Glomerular visceral epithelial cell (primary cell): ENCODE measurements at regions not wholly inside any gene's neighbourhood (a gene's known extent, or its start where the extent isn't known, plus 50 kb on each side); places are given as distances from the start of the nearest gene placed in this dataset.
A peak's percentile ranks its signal among the peaks of the same experiment; 100 is the strongest.

Source experiments
- DNase-seq: peaks from one replicate; pipeline ENCODE4 v3.0.0-alpha.2; 2016; ENCODE audit errors: extremely low spot score

GRCh38 chr4:32025851-32026459 lies 1305.8 kb downstream of the PCDH7 start:
- peak; percentile 86 for DNase-seq

GRCh38 chr4:32030406-32030805 lies 1310.2 kb downstream of the PCDH7 start:
- no peak for DNase-seq

DNA sequence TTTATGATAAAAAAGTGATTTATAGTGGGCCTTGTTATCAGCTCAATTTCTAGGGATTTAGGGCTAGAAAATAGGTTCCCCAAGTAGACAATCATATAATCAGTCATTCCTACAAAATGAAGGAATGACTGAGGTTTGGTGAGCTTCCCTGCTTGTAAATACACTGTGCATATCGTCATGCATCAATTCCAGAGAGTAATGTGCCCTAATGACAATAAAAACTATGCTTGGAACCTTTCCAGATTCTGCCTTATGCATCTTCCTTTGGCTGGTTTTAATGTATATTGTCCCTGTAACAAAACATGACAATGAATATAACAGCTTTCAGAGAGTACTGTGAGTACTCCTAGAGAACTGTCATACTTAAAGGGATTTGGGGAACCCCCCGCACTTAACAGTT lies 1310.9 kb downstream of the PCDH7 start:
- no peak for DNase-seq

DNA sequence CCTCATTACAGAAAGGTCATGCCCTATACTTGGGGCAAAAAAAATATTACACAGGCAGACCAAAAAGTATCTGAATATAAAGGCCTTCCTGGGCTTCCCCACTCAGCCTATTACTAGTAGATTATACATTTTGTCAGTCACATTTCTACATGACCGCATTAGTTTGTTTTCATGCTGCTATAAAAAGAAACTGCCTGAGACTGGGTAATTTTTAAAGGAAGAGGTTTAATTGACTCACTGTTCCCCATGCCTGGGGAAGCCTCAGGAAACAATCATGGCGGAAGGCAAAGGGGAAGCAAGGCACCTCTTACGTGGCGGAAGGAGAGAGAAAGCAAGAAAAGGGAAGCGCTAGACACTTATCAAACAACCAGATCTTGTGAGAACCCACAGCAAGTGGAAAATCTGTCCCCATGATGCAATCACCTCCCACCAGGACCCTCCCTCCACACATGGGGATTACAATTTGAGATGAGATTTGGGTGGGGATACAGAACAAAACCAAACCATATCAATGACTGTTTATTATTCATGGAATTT lies 1312.0 kb downstream of the PCDH7 start:
- no peak for DNase-seq

DNA sequence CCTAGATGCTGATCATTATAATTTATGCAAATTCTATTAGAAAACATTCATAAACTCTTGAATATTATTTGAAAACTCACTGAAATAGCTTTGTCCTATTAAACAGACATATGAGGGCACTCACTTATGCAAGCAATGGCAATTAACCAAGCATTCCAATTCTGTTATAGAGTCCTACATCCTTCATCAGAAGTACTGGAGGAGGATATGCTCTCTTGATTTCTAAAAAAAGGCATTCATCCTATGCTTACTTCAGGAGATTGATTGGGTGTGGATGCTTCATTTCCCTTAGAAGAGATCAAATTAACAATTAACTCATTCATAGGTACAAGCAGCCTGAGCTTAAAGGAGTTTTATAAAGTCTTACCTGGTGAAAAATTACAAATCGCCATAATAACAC lies 1317.2 kb downstream of the PCDH7 start:
- no peak for DNase-seq

DNA sequence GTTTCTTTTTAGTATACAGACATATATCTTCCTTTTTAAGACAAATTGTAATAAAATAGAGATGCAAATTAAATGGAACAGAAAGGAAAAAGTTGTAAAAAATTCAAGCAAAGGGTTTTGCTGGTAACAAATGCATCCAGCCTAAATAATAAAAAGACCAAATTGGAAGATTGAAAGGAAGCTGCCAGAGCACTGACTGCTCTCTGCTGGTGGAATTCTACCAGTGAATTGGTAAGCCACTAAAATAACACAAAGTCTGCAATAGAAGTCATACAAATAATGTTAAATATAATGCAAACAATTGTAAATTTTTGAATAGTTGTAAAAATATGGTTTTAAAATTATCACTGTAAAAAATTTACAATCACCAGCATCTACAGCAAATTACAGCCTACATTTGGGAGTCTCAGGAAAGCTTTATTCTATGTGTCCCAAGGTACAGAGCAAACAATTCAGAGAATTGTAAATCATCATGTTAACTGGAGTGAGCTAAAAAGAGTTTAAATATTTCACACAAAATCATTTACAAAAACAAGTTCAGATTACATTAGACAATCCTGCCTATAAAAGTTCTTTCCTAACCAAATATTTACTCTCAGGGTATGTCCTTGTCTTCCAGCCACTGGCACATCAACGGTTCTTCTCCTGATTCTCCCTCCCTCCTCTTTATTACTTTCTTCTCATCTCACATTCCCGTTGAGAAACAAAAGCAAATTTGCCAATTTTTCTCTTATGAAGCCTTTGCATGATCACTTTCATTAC lies 1322.5 kb downstream of the PCDH7 start:
- DNase-seq: no peak

DNA sequence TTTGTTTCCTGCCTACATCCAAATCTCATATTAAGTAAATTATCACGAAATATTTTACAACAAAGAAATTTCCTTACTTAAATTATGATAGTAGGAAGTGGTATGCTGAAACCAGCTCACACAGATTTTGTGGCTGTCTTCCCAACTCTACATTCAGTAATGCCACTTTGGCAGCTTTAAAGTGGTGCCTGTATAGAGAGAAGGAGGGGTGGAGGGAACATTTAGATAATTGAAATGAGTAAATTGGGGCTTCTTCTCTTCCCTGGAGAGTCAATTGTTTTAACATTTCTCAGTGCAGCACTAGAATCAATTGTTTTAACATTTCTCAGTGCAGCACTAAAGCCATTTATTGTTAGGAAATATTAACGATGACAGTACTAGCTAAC lies 1323.1 kb downstream of the PCDH7 start:
- DNase-seq: no peak

DNA sequence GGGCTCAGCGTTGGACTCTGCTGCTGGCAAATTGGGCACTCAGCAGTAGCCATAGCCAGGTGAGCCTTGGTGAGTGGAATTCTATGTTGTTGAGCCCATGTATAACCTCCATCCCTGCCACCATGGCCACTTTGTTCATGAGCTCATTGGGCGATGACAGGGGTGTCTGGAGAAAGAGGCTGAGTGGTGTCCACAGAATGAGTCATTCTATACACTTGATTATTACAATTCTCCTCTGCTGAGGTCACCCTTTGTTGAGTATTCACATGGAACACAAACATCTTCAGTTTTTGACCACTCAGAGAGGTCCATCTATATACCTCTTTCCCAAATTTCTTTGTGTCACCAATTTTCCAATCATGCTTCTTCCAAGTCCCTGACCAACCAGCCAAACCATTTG lies 1341.7 kb downstream of the PCDH7 start:
- peak; percentile 16 for DNase-seq

DNA sequence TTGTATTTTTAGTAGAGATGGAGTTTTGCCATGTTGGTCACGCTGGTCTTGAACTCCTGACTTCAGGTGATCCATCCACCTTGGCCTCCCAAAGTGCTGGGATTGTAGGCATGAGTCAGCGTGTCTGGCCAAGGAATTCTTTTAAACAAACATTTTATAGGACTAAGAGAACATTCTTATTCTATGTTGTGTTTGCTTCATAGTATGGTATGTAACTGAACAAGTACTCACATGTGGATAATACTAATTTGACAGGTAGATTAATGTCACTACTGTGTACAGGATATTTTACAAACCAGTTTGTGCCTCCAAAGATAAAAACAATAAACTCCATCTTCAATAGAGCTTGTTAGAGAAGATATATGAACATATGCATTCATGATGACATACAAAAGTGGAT lies 1353.4 kb downstream of the PCDH7 start:
- DNase-seq: no peak

DNA sequence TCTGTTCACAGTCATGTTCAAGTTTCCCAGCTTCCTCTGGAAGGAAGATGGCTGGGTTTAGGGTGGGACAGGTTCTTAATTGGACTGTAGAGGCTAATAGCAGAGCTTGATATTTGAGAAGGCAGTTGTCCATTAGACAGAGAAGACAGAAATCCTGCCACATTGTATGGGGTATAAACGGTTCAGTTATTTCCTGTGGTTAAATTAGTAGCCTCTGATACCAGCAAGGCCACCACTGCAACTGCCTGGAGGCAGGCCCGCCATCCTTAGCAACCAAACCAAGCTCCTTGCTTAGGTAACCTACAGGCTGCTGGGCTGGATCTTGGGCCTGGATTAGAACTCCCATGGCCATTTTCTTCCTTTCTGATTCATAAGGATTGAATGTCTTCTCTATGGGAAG lies 1367.0 kb downstream of the PCDH7 start:
- no peak for DNase-seq

DNA sequence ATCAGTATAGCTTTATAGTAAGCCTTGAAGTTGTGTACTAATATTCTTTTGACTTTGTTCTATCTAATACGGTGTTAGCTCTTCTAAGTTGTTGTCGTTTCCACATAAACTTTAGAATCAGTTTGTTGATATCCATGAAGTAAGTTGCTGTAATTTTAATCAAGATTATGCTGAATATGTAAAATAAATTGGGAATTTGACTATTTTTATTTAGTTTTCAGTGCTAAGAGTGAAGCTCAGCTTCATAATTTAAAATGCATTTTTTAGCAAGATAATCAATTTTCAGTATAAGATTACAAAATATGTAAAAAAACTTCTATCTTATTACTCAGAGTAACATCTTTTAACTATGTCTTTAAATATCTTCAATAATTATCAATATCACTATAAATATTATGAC lies 1374.8 kb downstream of the PCDH7 start:
- DNase-seq: no peak

DNA sequence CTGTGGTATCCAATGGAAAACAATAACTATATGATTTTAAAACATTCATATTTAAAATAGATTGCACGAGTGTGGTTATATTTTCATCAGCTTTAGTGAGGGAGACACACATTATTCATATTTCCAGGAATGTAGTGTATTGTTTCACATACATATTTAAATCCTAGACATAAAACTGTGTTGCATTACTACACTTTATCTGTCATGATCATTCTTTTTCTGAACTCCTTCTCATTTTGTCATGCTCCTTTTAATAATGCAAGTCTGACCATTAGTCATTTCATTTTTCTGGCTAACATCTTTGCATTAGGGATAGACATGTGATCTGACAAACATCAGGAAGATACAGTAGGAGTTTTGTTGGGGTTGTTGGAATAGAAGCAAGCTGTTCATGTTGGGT lies 1382.7 kb downstream of the PCDH7 start:
- no peak for DNase-seq

DNA sequence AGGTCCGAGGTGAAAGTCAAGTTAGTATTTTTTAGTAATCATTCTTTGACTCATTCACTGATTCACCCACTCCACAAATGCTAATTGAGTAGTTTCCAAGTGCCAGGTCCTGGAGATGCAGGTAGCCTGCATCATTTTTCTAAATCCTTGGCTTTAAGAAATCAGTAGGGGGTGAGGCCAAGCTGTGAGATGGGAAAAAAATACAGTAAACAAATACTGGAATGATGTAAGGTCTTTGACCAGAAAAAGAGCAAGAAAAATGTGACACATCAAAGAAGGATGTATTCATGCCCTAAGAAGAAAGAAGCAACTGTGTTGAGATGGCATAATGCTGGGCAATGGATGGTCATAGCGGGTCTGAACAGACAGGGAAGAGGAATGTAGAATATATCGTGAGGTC lies 1386.6 kb downstream of the PCDH7 start:
- no peak for DNase-seq

DNA sequence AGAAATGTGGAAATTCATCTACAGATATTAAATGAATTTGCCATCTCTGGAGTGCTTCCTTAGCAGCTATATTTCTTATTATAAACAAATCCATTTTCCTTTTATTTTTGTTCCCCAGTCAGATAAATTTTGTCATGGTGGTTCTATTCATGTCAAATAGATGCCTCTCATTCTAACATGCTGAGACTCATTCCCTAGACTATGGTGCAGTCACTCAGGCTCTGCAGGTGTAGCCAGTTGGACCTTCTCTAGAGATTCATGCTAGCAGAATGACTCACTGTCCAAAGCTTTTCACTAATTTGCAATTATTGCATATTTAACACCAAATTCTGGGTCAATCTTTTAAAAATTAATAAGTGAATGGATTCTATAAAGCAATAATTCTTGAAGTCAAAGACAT lies 1392.7 kb downstream of the PCDH7 start:
- no peak for DNase-seq

GRCh38 chr4:32117693-32118092 lies 1397.5 kb downstream of the PCDH7 start:
- DNase-seq: no peak

DNA sequence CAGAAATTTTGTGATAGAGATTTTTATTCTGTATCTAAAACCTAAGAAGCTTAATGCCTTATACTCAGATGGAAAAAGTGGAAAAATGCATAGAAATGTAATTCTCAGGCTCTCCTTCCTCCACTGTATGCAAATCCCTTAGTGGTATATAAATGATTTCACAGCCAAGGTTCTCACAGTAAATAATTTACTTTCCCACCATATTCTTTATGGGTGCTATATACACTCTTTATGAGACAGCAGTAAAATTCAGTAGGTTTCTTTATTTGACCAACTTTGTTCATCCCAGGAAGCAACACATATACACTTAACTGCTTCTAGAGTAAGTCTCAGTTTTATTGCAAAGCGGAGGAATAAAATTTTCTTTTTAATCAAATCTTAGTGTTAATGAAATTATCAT lies 1399.7 kb downstream of the PCDH7 start:
- no peak for DNase-seq

DNA sequence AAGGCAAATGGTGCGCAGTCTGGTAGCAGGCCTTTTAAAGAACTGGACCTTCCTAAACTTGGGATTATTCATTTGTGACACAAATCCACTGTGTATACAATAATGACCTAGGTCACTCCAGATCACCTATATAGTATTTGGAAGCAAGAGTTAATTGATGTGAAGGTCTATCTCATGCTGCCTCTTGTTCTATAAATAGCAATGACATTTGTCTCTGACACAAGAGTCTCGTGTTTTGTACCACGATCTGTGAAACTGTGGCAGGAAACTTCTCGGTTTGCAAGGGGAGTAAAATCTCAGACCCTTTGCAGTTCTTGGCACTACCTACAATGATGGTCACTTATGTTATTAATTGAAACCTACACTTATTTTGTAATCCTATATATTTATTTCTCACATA lies 1408.4 kb downstream of the PCDH7 start:
- no peak for DNase-seq

DNA sequence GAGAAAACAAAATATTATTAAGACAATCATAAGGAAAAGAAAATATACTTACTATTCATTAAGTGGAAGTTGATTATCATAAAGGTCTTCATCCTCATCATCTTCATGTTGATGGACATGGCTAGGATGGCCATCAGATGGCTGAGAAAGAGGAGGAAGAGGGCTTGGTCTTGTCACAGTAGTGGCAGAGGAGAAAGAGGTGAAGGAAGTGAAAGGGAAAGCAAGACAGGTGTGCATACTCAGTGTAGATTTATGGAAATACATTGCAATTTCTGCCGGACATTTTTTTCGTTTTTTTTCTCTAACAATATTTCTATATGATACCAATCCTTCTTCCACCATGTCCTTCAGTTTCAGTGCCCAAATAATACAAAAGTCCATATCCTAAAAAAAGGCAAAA lies 1409.8 kb downstream of the PCDH7 start:
- DNase-seq: no peak

DNA sequence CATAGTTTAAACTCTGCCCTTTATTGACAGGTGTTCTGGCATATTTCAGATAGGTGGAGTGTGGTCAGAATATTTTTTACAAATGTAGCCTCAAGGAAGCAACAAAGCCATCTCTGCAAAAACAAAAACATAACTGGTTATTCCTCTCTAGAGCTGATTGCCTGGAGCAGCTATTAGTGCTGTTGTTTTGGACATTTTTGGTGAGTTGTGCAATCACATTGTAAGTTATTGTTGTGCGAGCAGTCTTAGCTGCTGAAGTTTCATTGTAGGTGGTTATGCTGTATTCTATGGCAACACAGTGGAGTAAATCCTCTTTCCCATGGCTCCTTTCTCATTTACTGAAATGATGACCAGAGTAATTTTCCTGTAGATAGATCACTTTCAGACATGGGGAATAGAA lies 1413.0 kb downstream of the PCDH7 start:
- DNase-seq: no peak

GRCh38 chr4:32133734-32134133 lies 1413.6 kb downstream of the PCDH7 start:
- DNase-seq: no peak

DNA sequence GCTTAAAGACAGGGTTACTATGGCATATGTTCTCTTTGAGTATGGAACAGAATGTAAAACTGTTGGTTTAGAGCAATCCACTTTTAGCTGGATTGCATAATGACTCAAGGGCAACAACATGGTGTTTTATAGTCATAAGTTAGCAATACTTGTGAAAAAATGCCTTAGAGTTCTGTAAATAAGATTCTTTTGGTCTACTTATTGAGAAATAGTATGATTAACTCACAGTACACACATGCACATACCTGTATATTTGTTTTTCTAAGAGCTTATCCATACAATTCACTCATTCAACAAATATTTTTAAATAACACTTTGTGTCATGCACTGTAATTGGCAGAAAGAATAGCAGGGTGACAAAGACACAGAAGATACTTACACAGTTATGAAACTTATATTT lies 1415.5 kb downstream of the PCDH7 start:
- DNase-seq: no peak

GRCh38 chr4:32136081-32136787 lies 1416.1 kb downstream of the PCDH7 start:
- no peak for DNase-seq

DNA sequence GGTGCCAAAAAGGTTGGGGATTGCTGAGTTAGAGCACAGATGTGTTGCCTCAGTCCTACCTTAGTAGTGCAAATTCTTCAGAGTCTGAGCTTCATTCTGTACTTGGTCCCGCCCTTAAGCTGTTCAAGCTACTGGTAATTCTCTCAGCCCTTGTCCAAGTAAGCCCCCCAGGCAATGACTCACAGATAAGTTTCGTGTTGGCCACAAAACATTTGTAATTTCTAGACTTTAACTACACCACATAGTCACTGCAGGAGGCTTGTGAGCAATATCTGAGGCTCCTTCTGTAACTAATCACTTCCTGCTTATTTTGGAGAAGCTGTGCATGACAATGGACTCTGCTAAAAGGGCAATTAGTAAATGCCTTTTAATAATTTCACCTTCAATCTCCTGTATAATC lies 1420.5 kb downstream of the PCDH7 start:
- peak; percentile 80 for DNase-seq
